ENCODE measurements at regions not wholly inside any gene's neighbourhood (a gene's known extent, or its start where the extent isn't known, plus 50 kb on each side); places are given as distances from the start of the nearest gene placed in this dataset.
"Not testable (repeated sequence)": the region's sequence is repeated elsewhere in the genome, so short reads cannot be mapped to it uniquely, and the experiment has no call there.

DNA sequence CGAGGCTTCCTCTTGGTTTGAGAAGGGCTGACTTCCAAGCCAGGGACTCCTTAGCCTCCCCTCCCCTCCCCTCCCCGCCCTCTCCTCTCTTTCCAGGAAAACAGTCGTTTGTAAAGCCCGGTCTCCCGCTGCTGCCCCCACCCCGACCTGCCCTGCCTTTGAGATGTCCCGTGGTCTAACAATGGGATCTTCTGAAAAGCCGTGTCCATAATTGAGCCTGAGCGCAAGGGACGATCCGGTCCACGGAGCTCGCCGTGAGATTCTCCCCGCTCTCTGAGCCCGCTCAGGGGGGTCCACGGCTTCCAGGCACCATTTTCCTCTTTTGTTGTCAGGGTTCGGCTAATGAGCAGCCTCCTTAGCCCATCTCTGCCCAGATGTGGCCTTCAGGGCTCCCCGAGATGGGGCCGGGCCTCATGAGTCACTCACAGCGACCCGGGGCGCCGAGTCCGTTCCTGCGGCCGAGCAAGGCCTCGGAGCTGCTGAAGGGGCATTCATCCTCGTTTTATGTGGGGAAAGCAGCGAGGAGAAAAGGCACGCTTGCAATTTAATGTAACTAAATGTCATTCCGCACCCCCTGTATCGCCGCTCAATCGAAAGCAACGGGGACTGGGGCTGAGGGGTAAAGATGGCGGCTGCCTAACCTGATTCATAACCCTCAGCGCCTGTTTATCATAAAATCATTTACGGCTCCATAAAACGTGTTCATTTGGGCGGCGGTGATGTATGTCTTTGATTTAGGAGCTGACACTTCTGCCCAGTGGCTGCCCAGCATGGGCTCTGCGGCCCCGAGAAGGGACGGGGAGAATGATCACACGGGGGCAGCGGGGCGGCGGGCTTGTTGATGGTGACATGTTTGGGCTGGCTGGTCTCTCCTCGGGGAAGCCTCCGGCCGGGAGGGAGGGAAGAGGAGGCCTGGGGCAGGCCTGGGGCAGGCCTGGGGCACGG is 232.6 kb upstream of the C1orf174 start:
- no peaks in the 10 kb centered on the region for H3K9me3 ChIP-seq (ENCODE audit: control insufficient read depth, low read length)
- H3K27ac ChIP-seq (ENCODE audit: insufficient read depth, low read depth, low read length, poor library complexity, severe bottlenecking): no peak overlapping the region
- no peaks in the 10 kb centered on the region for H3K27me3 ChIP-seq (ENCODE audit: control insufficient read depth, insufficient read depth, low read length, poor library complexity, severe bottlenecking)
- H3K36me3 ChIP-seq (ENCODE audit: control insufficient read depth, insufficient read depth, low read length): no peaks in the 10 kb centered on the region
- no peak overlapping the region for H3K4me3 ChIP-seq (ENCODE audit: insufficient read depth, low read depth, low read length)
- 60 to 66% methylated on average over 53 of the region's 53 CpGs for WGBS, 2 experiments
- peaks cover 3% of the 10 kb centered on the region for H3K4me1 ChIP-seq (ENCODE audit: control insufficient read depth, insufficient read depth, low read length)

DNA sequence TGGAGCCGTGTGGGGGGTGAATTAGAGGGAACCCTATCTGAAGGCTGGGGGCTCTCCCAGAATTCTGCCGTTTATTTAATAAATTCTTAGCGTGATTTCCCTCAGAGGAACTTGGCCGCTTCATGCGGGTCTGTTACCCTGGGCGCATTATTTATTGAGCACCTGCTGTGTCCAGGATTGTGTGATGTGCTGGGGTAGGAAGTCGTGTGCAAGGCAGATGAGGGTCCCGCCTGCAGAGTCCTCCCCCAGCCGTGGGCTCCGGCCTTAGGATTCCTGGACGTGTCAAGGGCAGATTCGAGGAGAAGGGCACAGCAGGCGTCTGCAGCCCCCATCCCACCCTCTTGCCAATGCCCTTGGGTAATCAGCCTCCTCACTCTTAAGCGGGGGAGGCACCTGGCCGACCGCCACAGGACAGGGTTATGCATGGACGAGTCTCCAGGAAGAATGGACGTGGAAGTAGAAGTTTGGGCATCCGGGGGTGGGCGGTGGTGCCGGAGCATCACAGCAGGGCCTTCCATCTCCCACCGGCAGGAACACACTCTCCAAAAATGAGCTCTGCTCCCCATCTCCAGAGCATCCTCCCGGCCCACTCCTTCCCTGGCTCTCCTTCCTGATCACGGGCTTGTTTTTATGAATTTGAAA is 233.3 kb upstream of the C1orf174 start:
- 83 to 86% methylated on average over 24 of the region's 24 CpGs for WGBS, 2 experiments
- Histone ChIP-seq H3K4me1 (ENCODE audit: control insufficient read depth, insufficient read depth, low read length) (peaks cover 3% of the 10 kb centered on the region), H3K27ac (ENCODE audit: insufficient read depth, low read depth, low read length, poor library complexity, severe bottlenecking) (no peak overlapping the region), H3K27me3 (ENCODE audit: control insufficient read depth, insufficient read depth, low read length, poor library complexity, severe bottlenecking) (no peaks in the 10 kb centered on the region), H3K36me3 (ENCODE audit: control insufficient read depth, insufficient read depth, low read length) (no peaks in the 10 kb centered on the region), H3K4me3 (ENCODE audit: insufficient read depth, low read depth, low read length) (no peak overlapping the region), H3K9me3 (ENCODE audit: control insufficient read depth, low read length) (no peaks in the 10 kb centered on the region)

GRCh38 chr1:4133939-4134321 is 233.9 kb upstream of the C1orf174 start:
- Histone ChIP-seq H3K4me3 (ENCODE audit: insufficient read depth, low read depth, low read length) (no peak overlapping the region), H3K4me1 (ENCODE audit: control insufficient read depth, insufficient read depth, low read length) (peaks cover 3% of the 10 kb centered on the region), H3K27me3 (ENCODE audit: control insufficient read depth, insufficient read depth, low read length, poor library complexity, severe bottlenecking) (no peaks in the 10 kb centered on the region), H3K36me3 (ENCODE audit: control insufficient read depth, insufficient read depth, low read length) (no peaks in the 10 kb centered on the region), H3K9me3 (ENCODE audit: control insufficient read depth, low read length) (no peaks in the 10 kb centered on the region), H3K27ac (ENCODE audit: insufficient read depth, low read depth, low read length, poor library complexity, severe bottlenecking) (no peak overlapping the region)
- WGBS, 2 experiments: 92 to 94% methylated on average over 8 to 9 of the region's 9 CpGs

DNA sequence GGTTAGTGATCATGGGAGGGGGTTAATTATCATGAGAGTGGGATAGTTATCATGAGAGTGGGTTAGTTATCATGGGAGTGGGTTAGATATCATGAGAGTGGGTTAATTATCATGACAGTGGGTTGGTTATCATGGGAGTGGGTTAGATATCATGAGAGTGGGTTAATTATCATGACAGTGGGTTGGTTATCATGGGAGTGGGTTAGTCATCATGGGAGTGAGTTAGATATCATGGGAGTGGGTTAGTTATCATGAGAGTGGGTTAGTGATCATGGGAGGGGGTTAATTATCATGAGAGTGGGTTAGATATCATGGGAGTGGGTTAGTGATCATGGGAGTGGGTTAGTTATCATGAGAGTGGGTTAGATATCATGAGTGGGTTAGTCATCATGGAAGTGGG is 235.8 kb upstream of the C1orf174 start:
- not testable (repeated sequence) for H3K4me1 ChIP-seq (ENCODE audit: control insufficient read depth, insufficient read depth, low read length); H3K27ac ChIP-seq (ENCODE audit: insufficient read depth, low read depth, low read length, poor library complexity, severe bottlenecking); H3K4me3 ChIP-seq (ENCODE audit: insufficient read depth, low read depth, low read length); H3K36me3 ChIP-seq (ENCODE audit: control insufficient read depth, insufficient read depth, low read length); H3K27me3 ChIP-seq (ENCODE audit: control insufficient read depth, insufficient read depth, low read length, poor library complexity, severe bottlenecking); H3K9me3 ChIP-seq (ENCODE audit: control insufficient read depth, low read length)

- Histone ChIP-seq H3K4me3 (ENCODE audit: insufficient read depth, low read depth, low read length) (no peak overlapping the region), H3K9me3 (ENCODE audit: control insufficient read depth, low read length) (no peaks in the 10 kb centered on the region), H3K27ac (ENCODE audit: insufficient read depth, low read depth, low read length, poor library complexity, severe bottlenecking) (no peak overlapping the region), H3K27me3 (ENCODE audit: control insufficient read depth, insufficient read depth, low read length, poor library complexity, severe bottlenecking) (no peaks in the 10 kb centered on the region), H3K4me1 (ENCODE audit: control insufficient read depth, insufficient read depth, low read length) (no peaks in the 10 kb centered on the region), H3K36me3 (ENCODE audit: control insufficient read depth, insufficient read depth, low read length) (no peaks in the 10 kb centered on the region)
- 80 to 86% methylated on average over 14 of the region's 14 CpGs for WGBS, 2 experiments
Observed at GRCh38 chr1:4137621-4138415, 237.7 kb upstream of the C1orf174 start.

DNA sequence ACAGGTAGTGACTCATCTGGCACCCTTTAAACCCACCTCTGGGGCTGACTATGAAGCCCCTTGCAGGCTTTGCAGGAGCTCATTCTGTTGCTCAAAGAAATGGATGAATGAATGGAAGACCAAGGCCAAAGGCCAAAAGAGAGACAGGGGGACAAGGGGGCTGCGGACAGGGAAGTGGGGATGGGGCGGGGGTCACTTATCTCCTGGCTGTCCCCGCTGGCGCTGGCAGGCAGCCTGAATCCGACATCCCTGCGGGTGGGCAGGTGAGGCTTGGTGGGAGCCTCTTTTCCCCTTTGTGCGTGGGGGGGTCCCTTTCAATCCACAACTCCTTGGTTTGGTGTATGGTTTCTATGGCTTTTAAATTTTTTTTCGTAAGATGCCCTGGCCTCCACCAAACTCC is 239.6 kb upstream of the C1orf174 start:
- Histone ChIP-seq H3K4me3 (ENCODE audit: insufficient read depth, low read depth, low read length) (no peak overlapping the region), H3K27ac (ENCODE audit: insufficient read depth, low read depth, low read length, poor library complexity, severe bottlenecking) (no peak overlapping the region), H3K9me3 (ENCODE audit: control insufficient read depth, low read length) (no peaks in the 10 kb centered on the region), H3K4me1 (ENCODE audit: control insufficient read depth, insufficient read depth, low read length) (no peaks in the 10 kb centered on the region), H3K27me3 (ENCODE audit: control insufficient read depth, insufficient read depth, low read length, poor library complexity, severe bottlenecking) (no peaks in the 10 kb centered on the region), H3K36me3 (ENCODE audit: control insufficient read depth, insufficient read depth, low read length) (no peaks in the 10 kb centered on the region)
- 94% methylated on average over 6 to 8 of the region's 8 CpGs for WGBS, 2 experiments

GRCh38 chr1:4140241-4140640 is 240.2 kb upstream of the C1orf174 start:
- H3K4me1 ChIP-seq (ENCODE audit: control insufficient read depth, insufficient read depth, low read length): no peaks in the 10 kb centered on the region

DNA sequence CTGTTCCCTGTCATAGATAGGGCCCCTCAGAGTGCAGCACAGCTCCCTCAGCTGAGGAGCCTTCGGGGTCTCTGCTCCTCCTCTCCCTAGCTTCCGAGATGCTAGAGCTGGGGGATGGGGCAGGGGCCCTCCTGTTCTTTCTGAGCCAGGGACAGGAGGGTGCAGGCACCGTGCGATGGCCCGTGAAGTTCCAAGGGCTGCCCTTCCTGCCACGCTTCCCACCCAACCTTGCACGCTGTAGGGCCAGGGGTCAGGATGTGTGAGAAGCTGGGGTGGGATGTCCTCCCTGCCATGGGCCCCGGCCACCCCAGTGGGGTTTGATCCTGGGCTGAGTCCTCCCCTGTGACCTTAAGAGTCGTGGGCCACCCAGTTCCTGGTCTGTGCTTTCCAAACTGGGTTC is 240.7 kb upstream of the C1orf174 start:
- Histone ChIP-seq H3K4me3 (ENCODE audit: insufficient read depth, low read depth, low read length) (no peak overlapping the region), H3K36me3 (ENCODE audit: control insufficient read depth, insufficient read depth, low read length) (no peaks in the 10 kb centered on the region), H3K27ac (ENCODE audit: insufficient read depth, low read depth, low read length, poor library complexity, severe bottlenecking) (no peak overlapping the region), H3K9me3 (ENCODE audit: control insufficient read depth, low read length) (no peaks in the 10 kb centered on the region), H3K4me1 (ENCODE audit: control insufficient read depth, insufficient read depth, low read length) (no peaks in the 10 kb centered on the region), H3K27me3 (ENCODE audit: control insufficient read depth, insufficient read depth, low read length, poor library complexity, severe bottlenecking) (no peaks in the 10 kb centered on the region)
- WGBS, 2 experiments: 90 to 92% methylated on average over 9 of the region's 9 CpGs

More at GRCh38 chr1:4140241-4140640, 240.2 kb upstream of the C1orf174 start:
- H3K27me3 ChIP-seq (ENCODE audit: control insufficient read depth, insufficient read depth, low read length, poor library complexity, severe bottlenecking): no peaks in the 10 kb centered on the region
- WGBS, 2 experiments: 93 to 94% methylated on average over 13 of the region's 13 CpGs
- H3K27ac ChIP-seq (ENCODE audit: insufficient read depth, low read depth, low read length, poor library complexity, severe bottlenecking): no peak overlapping the region
- H3K4me3 ChIP-seq (ENCODE audit: insufficient read depth, low read depth, low read length): no peak overlapping the region
- H3K9me3 ChIP-seq (ENCODE audit: control insufficient read depth, low read length): no peaks in the 10 kb centered on the region
- no peaks in the 10 kb centered on the region for H3K36me3 ChIP-seq (ENCODE audit: control insufficient read depth, insufficient read depth, low read length)

DNA sequence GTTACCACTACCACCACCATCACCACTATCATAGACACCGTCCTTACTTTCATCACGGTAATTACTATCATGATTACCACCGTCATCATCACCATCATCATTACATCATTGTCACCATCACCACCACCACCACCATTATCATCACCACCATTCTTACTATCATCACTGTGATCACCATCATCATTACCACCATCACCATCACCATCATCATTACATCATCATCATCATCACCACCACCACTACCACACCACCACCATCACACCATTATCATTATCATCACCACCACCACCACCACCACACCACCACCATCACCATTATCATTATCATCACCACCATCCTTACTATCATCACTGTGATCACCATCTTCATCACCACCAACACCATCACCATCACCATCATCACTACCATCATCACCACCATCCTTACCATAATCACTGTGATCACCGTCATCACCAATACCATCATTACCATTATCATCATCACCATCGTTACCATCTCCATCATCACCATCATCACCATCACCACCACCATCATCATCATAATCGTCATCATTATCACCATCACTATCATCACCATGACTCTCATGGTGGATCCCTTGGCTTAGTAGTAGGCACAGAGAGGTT is 244.4 kb upstream of the C1orf174 start:
- 80 to 82% methylated on average over 6 of the region's 6 CpGs for WGBS, 2 experiments
- H3K27me3 ChIP-seq (ENCODE audit: control insufficient read depth, insufficient read depth, low read length, poor library complexity, severe bottlenecking): no peaks in the 10 kb centered on the region
- H3K9me3 ChIP-seq (ENCODE audit: control insufficient read depth, low read length): no peaks in the 10 kb centered on the region
- H3K36me3 ChIP-seq (ENCODE audit: control insufficient read depth, insufficient read depth, low read length): no peaks in the 10 kb centered on the region
- H3K4me3 ChIP-seq (ENCODE audit: insufficient read depth, low read depth, low read length): no peak overlapping the region
- peaks cover 3% of the 10 kb centered on the region for H3K4me1 ChIP-seq (ENCODE audit: control insufficient read depth, insufficient read depth, low read length)
- no peak overlapping the region for H3K27ac ChIP-seq (ENCODE audit: insufficient read depth, low read depth, low read length, poor library complexity, severe bottlenecking)
